ENCODE measurements at regions not wholly inside any gene's neighbourhood (a gene's known extent, or its start where the extent isn't known, plus 50 kb on each side); places are given as distances from the start of the nearest gene placed in this dataset.

- DNase-seq (ENCODE audit: low read depth in 3 of 3, low spot score in 1 of 3) = no peak
Observed at GRCh38 chr20:1798982-1799381, 96.2 kb upstream of the SIRPA start.

- no peak for DNase-seq (ENCODE audit: low read depth in 3 of 3, low spot score in 1 of 3)
Observed at GRCh38 chr20:1793821-1794220, 101.4 kb upstream of the SIRPA start.

GRCh38 chr20:1792274-1792673 lies 102.9 kb upstream of the SIRPA start:
- no peak for DNase-seq (ENCODE audit: low read depth in 3 of 3, low spot score in 1 of 3)

GRCh38 chr20:1790386-1790785 lies 104.8 kb upstream of the SIRPA start:
- DNase-seq (ENCODE audit: low read depth in 3 of 3, low spot score in 1 of 3) = no peak

- no peak for DNase-seq (ENCODE audit: low read depth in 3 of 3, low spot score in 1 of 3)
Observed at GRCh38 chr20:1788044-1788443, 107.2 kb upstream of the SIRPA start.

- DNase-seq (ENCODE audit: low read depth in 3 of 3, low spot score in 1 of 3) = no peak
Observed at GRCh38 chr20:1786486-1786885, 108.7 kb upstream of the SIRPA start.

GRCh38 chr20:1784586-1784985 lies 110.6 kb upstream of the SIRPA start:
- DNase-seq (ENCODE audit: low read depth in 3 of 3, low spot score in 1 of 3) = no peak

- no peak for DNase-seq (ENCODE audit: low read depth in 3 of 3, low spot score in 1 of 3)
Observed at GRCh38 chr20:1783245-1783644, 112.0 kb upstream of the SIRPA start.

- DNase-seq (ENCODE audit: low read depth in 3 of 3, low spot score in 1 of 3) = no peak
Observed at GRCh38 chr20:1782181-1782580, 113.0 kb upstream of the SIRPA start.

GRCh38 chr20:1779567-1779966 lies 115.6 kb upstream of the SIRPA start:
- DNase-seq (ENCODE audit: low read depth in 3 of 3, low spot score in 1 of 3) = no peak

GRCh38 chr20:1778338-1778737 lies 116.9 kb upstream of the SIRPA start:
- DNase-seq (ENCODE audit: low read depth in 3 of 3, low spot score in 1 of 3) = no peak

GRCh38 chr20:1777476-1777820 lies 117.8 kb upstream of the SIRPA start:
- DNase-seq (ENCODE audit: low read depth in 3 of 3, low spot score in 1 of 3) = no peak

GRCh38 chr20:1776681-1777475 lies 118.3 kb upstream of the SIRPA start:
- DNase-seq (ENCODE audit: low read depth in 3 of 3, low spot score in 1 of 3) = peak; percentile 40 to 80 (median 64)

GRCh38 chr20:1775117-1775516 lies 117.5 kb upstream of the SIRPG start:
- DNase-seq (ENCODE audit: low read depth in 3 of 3, low spot score in 1 of 3) = no peak

- DNase-seq (ENCODE audit: low read depth in 3 of 3, low spot score in 1 of 3) = no peak
Observed at GRCh38 chr20:1774479-1774878, 116.9 kb upstream of the SIRPG start.

- no peak for DNase-seq (ENCODE audit: low read depth in 3 of 3, low spot score in 1 of 3)
Observed at GRCh38 chr20:1773816-1774215, 116.2 kb upstream of the SIRPG start.

GRCh38 chr20:1769491-1769890 lies 111.9 kb upstream of the SIRPG start:
- no peak for DNase-seq (ENCODE audit: low read depth in 3 of 3, low spot score in 1 of 3)

- DNase-seq (ENCODE audit: low read depth in 3 of 3, low spot score in 1 of 3) = no peak
Observed at GRCh38 chr20:1766731-1767130, 109.2 kb upstream of the SIRPG start.

- peak in 2 of 3 donors; percentile 25 to 42 for DNase-seq (ENCODE audit: low read depth in 3 of 3, low spot score in 1 of 3)
Observed at GRCh38 chr20:1764136-1765033, 106.8 kb upstream of the SIRPG start.

GRCh38 chr20:1761598-1761997 lies 104.0 kb upstream of the SIRPG start:
- DNase-seq (ENCODE audit: low read depth in 3 of 3, low spot score in 1 of 3) = no peak

GRCh38 chr20:1761116-1761515 lies 103.5 kb upstream of the SIRPG start:
- DNase-seq (ENCODE audit: low read depth in 3 of 3, low spot score in 1 of 3) = no peak

- DNase-seq (ENCODE audit: low read depth in 3 of 3, low spot score in 1 of 3) = no peak
Observed at GRCh38 chr20:1758765-1759164, 101.2 kb upstream of the SIRPG start.
